ENCODE measurements at regions not wholly inside any gene's neighbourhood (a gene's known extent, or its start where the extent isn't known, plus 50 kb on each side); places are given as distances from the start of the nearest gene placed in this dataset.

GRCh38 chr17:51387582-51387981 lies 127.2 kb downstream of the UTP18 start:
- TF ChIP-seq CTCF (IDR thresholded peaks at IDR 0.05), result no peak
- TF ChIP-seq POLR2A (IDR thresholded peaks at IDR 0.05), result no peak
- TF ChIP-seq POLR2AphosphoS5 (IDR thresholded peaks at IDR 0.05), result no peak
- TF ChIP-seq EP300 (IDR thresholded peaks at IDR 0.05), result no peak
